GM19397 (cell line): ENCODE measurements at regions not wholly inside any gene's neighbourhood (a gene's known extent, or its start where the extent isn't known, plus 50 kb on each side); places are given as distances from the start of the nearest gene placed in this dataset.
"Not testable (repeated sequence)": the region's sequence is repeated elsewhere in the genome, so short reads cannot be mapped to it uniquely, and the experiment has no call there.

ENCODE experiments used
- ATAC-seq: cut with Tn5 transposase; IDR thresholded peaks from one replicate; pipeline ENCODE4 v1.9.1; 2021; ENCODE audit warnings: mild to moderate bottlenecking, moderate library complexity; ENCODE audit not compliant: unreplicated experiment

DNA sequence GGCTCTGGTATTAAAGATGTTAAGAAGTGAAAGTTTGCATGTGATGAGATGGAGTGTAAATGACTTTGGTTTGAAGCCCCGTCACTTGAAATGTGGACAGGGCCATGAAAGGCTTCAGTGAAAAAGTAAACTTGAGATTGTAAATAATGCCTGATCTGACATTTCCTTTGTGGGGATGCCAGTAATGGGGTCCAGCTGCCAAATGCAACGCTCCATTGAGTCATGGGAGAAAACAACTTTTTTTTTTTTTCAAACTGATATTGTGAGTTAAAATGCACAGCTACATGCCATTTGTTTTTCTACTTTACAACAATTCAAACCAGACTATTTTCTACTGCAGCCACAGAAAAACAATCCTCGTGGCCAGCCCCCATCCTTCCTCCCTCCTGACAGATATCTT, 327.0 kb upstream of the TNC start:
- ATAC-seq: no peak

DNA sequence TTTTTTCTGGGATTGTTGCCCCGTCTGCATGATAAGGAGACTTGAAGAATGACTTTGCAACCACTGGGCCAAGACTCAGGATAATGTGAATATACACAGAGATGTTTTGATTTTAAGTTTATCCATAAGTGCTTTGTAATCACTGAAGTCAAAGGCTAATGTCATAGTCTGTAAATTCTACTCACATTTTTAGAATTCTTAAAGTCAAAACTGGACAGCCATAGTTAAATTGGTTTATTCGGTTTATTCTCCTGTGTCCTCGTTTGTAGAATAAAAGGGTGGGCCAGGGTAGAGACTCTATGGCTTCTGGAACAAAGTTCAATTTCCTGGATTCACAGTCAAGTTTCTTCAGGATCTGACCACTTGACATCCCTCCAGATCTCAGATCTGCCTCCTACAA, 327.7 kb upstream of the TNC start:
- ATAC-seq: no peak

DNA sequence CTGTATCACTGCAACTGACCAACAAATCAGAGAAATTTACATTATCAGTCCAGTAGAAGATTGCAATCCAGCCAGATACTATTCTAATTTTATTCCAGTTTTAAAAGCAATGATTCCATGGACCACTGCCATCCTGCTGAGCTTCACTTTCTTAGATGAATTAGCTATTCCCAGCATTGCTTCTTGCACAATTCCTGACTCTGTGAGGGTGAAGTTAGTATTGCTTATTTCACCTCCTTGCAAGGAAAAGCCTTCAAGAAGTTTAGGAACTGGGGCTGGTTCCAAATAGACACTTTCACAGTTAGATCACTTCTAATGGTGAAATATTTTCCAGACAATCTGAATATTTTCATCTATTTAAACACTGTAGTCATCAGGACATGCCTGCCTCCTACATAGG, 338.6 kb upstream of the TNC start:
- no peak for ATAC-seq

DNA sequence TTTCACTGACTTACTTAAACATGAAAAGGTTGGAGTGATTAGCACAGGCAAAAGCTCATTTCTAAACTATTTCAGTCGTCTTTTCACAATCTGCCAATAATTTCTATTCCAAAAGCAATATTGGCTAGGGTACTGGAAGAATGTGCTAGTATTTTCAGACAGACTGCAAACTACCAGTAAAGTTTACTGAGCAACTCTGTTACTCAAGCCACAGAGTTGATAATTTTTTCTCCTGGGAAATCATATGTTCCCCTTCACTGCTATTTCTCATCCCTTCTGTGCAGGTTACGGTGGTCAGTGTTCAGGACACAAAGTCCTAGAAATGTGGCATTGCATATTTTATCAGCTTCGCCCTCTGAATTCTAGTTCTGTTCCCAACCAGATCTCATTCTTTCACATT, 343.3 kb upstream of the TNC start:
- ATAC-seq: no peak

DNA sequence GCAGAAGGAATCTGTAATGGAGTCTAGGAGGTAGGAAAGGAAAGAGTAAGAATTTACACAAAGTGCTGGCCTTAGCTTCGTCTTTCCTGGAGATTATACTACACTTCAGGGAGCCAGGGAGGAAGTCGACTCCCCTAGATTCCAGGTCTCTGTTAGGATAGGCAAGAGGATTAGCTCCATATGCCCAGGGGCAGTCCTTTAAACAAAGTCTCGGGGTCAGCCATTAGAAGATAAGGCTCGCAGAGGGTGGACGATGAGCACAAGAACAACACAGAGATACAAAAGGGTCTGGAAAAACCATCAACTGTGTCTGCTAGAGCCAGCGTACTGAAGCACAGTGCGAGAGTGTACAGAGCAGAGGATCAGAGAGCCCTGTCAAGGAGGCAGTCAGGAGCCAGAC, 344.7 kb upstream of the TNC start:
- ATAC-seq: no peak

DNA sequence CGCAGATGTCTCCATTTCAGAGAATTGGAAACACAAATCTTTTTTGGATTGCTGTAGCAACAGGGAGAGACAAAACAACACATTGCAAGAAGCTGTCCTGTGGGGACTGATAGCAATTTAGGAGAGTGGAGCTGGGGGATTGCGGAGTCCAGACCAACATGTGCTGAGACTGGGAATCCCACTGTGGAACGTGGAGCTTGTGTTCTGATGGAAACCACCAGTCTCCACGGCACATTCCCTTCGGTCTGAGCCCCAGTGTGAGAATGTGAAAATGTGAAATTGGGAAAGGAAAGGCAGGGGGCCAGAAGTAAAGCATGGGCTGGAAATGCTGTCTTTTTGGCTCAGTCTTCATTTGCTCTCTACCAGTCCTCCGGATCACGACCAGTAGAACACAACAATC, 348.8 kb upstream of the TNC start:
- ATAC-seq: no peak

DNA sequence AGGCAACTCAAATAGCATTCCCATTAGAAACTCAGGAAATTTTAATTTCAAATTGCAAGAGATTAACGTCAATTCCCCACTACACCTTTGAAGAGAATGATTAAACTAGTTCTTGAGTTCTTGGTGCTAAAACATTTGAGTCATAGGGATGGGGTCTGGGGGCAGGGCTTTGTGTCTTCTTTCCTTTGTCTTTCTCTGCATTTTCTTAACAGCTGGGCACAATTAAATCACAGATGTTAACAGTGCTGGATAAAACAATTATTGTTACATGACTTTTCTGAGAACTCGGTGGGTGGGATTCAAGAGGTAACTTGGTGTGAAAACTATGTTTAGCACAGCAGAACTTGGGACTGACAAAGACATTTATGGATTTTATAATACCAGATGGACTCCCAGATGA, 351.9 kb upstream of the TNC start:
- no peak for ATAC-seq

DNA sequence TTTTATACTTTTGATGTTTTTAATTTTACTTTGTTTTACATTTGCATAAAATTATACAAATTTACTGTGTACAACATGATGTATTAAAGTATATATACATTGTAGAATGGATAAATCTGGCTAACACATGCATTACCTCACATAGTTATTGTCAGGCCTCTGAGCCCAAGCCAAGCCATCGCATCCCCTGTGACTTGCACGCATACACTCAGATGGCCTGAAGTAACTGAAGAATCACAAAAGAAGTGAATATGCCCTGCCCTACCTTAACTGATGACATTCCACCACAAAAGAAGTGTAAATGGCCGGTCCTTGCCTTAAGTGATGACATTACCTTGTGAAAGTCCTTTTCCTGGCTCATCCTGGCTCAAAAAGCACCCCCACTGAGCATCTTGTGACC, 355.1 kb upstream of the TNC start:
- not testable (repeated sequence) for ATAC-seq

DNA sequence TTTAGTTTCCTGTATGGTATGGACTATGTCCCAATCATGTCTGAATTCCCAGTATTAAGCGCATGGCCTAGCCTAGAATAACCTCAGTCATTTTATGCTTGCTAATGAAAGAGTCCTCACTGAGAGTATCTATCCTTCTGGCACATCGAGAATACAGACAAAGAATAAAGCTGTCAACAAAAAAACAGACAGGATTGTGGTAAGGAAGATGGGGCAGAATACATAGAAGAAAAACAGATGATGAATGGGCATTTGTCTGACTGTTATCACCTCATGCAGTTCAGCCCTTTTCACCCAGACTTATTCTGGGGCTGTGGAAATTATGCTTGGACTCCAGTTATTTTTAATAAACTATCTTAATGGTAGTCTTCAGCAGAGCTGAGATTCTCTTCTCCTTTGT, 363.8 kb upstream of the TNC start:
- no peak for ATAC-seq

DNA sequence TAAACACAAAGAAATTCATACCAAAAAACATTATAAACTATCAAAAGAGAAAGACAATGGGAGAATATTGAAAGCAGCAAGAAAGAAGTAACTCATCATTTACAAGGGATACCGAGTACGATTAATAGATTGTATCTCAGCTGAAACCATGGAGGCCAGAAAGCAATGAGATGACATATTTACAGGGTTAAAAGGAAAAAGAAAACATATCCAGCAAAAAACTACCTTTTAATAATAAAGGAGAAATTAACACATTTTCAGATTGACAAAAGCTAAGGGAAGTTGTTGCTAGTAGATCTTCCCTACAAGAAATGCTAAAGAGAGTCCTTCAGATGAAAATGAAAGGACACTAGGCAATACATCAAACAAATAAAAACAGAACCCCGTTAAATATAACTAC, 364.8 kb upstream of the TNC start:
- no peak for ATAC-seq

DNA sequence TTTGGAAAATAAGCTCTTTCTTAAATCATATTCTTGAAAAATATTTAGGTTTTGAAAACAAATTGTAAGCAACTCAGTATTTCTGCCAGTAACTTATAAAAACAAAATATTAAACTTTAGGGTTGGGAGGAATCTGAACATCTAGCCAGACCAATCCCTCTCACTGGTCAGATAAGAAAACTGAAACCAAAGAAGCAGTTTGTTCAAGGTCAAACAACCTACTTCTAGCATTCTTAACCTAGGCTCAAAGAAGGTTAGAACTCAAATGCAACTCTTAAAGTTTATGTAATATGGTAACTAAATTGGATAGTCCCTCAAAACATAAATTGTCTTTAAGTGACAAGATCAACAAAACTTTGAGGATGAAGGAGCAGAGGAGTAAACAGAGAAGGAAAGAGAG, 374.9 kb upstream of the TNC start:
- ATAC-seq: no peak

DNA sequence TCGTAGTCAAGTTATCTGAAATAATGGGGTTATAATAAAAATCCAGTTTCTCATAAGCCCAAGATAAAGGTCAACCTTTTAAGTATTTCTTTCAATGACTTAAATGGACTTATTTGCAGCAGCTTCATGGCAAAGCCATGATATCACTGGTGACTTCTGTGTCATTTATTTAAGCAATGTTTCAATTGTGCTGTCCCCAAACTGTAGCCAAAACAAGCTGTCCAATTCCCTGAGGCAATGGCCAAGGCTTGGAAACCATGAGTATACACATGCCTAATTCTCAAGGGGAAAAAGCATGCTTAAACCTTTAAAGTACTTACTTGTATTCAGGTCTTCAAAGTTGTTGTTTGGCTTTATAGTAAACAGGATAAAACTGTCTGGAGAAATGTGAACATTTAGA, 376.4 kb upstream of the TNC start:
- no peak for ATAC-seq

DNA sequence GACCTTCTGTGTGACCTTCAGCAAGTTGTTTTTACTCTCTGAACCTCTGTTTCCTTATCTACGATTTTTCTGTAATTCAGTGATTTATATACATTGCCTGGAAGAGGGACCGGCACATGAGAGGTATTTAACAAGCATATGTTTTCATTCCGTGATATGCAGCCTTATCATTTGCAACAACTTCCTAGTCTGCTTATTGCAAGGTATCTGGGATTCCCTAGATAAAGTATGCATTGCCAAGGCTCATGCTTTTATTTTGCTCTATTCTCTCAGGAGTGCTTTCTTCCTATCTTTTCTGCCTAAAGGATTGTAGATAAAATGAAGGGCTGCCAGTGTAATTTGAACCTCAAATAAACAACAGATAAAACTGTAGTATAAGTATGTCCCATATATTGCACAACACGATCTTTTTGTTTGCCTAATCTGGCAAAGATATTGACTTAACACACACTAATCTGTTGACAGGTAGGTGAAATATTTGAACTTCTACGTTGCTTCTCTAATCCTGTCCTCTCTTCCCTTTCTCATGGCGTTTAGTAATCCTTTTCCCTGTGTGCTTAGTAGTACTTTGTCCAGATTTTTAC, 377.2 kb upstream of the TNC start:
- no peak for ATAC-seq

DNA sequence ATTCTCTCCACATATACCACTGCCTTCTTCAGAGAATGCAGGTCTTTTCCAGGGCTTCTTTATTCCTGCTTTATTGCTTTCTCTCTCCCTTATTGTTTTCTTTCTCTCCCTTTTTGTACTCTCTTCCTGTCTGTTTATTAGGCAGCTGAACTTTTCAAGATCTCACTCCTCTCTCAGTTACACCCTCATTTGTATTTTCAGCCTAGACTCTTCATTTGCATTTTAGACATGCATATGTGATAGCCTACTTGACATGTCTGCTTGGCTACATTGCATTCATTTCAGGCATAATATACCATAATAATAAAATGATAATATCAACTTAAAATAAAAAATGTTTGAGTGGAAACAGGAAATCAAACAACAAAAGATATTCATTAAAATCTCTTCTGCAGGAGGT, 377.9 kb upstream of the TNC start:
- ATAC-seq: no peak

DNA sequence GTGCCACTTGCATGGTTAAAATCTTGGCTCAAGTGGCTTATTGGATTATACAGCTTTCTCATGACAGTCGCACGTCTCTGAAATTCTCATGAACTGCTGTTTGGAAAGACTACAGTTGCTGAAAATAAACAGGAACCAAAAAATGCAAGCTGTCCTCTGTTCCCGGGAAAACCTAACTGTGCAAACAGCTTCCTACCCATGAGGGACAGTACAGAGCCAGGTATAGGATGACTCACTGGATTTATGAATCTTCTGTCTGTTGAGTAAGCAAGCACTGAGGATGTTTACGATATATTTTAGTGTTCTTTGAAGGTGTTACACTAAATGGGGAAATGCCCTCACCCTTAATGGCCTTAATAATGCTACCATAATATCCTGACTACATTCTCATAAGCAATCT, 380.3 kb upstream of the TNC start:
- ATAC-seq: no peak

DNA sequence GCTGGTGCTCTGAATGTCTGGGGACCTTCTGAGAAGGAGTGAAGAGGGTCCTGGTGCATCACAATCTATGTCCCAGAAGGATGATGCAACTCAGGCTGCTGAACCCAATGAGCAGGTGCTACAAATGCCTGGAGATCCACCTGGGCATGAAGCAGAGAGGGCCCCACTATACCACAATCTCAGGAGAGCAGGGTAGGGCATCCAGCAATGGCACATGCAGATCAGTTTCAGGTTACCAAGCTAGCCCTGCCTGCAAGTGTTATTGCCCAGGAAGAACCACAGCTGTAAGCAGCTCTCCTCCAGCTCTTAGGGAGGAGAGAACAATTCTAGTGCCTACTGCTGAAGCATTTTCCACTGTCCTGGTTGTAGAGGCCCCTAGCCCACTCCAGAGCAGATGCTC, 389.2 kb upstream of the TNC start:
- no peak for ATAC-seq

DNA sequence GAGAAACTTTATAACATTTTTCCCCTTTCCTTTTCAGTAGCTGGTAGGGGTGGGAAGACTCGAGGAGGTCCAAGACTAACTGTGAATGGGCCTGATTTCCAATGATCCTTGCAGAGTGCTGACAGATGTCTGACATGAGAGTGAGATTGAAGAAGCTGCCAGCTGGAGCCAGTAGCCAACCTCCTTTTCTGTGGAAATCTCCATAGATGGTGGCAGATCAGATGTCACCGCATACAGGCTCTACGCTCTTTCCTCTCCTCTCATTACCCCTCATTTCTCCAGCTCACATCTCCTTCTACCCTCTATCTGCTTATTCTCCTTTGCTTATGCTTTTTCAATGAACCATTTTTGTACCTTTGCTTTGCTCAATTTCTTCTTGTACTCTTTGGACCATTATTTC, 395.2 kb upstream of the TNC start:
- ATAC-seq: no peak

DNA sequence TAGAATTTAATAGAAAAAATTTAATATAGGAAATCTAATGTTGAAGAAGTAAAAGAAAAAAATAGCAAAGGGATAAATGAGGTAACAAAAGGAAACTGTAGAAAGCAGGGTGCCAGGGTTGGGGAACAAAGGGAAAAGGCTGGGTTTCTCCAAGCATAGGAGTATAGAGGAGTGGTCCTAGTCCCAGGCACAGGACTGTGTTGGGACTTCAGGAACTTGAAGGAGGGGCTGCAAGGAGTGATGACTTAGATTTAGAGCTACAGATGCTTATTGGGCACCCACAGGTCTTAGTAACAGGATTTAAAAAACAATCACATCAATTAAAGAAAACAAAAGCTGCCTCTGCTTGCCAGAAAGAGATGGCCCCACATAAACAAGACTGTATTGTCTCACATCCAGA, 396.5 kb upstream of the TNC start:
- ATAC-seq: no peak

DNA sequence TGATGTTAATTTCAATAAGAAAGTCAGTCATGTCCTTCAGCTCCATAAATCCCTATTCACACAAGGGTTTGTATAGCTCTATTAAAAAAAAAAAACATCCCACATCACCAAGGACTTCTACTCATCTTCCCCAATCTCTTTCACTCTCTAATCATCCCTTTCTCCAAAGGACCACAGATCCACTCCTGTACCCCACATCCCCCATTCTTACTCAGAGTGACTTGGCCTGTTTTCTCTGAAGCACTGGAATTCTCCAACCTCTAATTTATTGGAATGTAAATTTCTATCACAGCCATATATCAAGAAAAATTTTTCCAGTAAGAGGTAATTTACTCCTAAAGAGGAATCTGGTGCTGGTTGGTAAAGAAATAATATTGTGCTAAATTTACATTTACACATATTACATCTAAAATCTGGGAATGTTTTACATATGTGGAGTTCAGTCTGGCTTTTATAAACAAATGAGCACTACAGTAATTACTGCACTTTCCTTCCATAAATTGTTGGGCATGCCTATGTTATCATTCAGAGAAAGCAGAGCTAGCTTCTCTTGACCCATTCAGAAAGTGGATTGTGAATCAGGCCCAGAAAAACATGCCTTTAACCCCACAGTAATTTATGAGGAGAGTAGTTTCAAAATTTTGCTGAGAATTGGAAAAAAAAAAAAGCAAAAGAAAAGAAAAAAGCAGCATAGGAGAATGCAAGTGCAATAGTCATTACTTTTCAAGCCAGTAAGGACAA, 399.5 kb upstream of the TNC start:
- ATAC-seq: no peak

DNA sequence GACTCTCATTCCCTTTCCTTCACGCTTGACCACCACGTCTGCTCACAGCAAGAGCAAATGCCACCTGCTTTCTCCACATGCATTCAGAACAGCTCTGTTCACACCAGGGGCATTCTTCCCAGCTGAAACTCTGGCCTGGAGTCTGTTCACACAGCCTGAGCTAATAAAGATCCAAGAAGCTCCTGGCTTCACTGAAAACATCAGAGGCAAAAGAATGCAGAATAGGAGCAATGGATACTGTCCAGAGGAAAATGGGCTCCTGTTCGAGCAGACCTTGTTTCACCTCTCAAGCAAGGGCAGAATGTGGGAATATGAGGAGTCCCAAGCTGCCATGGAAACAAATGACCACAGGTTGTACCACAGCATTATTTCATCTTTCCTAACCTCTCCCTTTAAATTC, 402.7 kb upstream of the TNC start:
- ATAC-seq: no peak

DNA sequence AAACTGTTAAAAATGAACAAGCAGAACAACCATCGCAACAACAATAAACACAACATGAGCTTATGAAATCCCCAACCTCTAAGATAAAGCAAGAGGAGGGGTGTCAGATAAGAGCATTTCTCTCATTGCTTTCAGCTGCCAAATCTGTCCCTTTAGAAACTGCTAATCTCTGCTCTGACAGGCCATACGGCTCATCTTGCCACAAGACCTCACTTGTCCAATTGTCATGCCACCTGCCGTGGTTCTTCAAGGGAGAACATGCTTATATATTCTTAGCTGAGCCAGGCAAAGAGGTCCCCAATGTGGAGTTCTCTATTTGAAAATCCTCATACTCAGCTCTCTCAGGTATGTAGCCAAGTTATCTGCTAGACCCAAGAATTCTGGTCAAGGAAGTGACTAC, 405.0 kb upstream of the TNC start:
- no peak for ATAC-seq

DNA sequence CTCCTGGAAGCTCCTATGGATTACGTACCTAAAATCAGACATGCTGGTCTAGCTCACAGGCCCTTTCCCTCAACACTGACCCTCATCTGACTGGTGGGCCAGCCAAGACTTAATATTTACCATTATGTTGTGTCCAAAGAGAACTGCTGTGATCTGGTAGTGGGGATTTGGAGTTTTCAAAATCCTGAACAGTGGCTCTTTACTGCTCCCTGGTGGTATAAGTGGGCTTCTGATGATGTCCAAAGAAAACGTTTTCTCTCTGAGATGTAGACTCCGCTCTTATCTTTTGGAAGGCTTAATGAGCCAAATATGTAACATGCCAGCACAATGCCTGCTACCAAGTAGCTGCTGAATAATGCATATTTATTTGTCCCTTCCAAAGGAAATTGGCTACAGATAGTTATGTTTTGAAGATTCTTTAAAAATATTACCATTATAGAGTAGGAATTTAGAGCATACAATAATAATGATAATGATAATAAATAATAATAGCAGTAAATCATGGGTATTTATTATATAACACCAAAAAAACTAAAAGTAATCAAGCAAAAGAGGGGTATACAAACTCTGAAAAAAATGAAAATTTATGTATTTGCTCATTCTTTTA, 406.6 kb upstream of the TNC start:
- no peak for ATAC-seq
